Activated B cell treated with CpG ODN at 0.5 μM for 24 hours (primary cell): ENCODE measurements at regions not wholly inside any gene's neighbourhood (a gene's known extent, or its start where the extent isn't known, plus 50 kb on each side); places are given as distances from the start of the nearest gene placed in this dataset.

Experiments used
- ATAC-seq: fragments of 200-7000 bp; cut with Tn5 transposase; one replicate; pipeline ENCODE4 v1.10.0; 2021; ENCODE audit warnings: low read depth, mild to moderate bottlenecking, moderate library complexity
- CTCF ChIA-PET: fragments of 350-600 bp; sonication (Branson Sonifier 250); formaldehyde crosslinking; loops from one replicate; lab custom pipeline; 2021; ENCODE audit warnings: antibody characterized with exemption; lab: Charles Lee
- POLR2A ChIA-PET: fragments of 350-600 bp; sonication (Branson Sonifier 250); formaldehyde crosslinking; loops from one replicate; lab custom pipeline; 2021; ENCODE audit warnings: antibody characterized with exemption; lab: Charles Lee
- DNase-seq: peaks from one replicate; pipeline ENCODE4 v3.0.0; 2022
- H3K27ac Mint-ChIP-seq: one replicate; pipeline ENCODE4 v1.8.0; 2020; ENCODE audit warnings: mixed read lengths
- H3K27me3 Mint-ChIP-seq: one replicate; pipeline ENCODE4 v1.8.0; 2021; ENCODE audit warnings: mixed read lengths
- H3K36me3 Mint-ChIP-seq: one replicate; pipeline ENCODE4 v1.8.0; 2021; ENCODE audit warnings: low read depth, mixed read lengths
- H3K4me1 Mint-ChIP-seq: one replicate; pipeline ENCODE4 v1.8.0; 2021; ENCODE audit warnings: mixed read lengths
- H3K4me3 Mint-ChIP-seq: one replicate; pipeline ENCODE4 v1.8.0; 2020; ENCODE audit warnings: mild to moderate bottlenecking, mixed read lengths
- H3K9me3 Mint-ChIP-seq: one replicate; pipeline ENCODE4 v1.8.0; 2020; ENCODE audit warnings: mixed read lengths
- CTCF ChIP-seq: fragments of 200-600 bp; IDR thresholded peaks from one replicate; pipeline ENCODE4 v1.8.0; 2022; ENCODE audit warnings: antibody characterized with exemption, mild to moderate bottlenecking
- intact Hi-C: fragments of 100-400 bp; cut with micrococcal nuclease; formaldehyde crosslinking; loops from one replicate; pipeline ENCODE4 v1.15.1; 2024

- POLR2A ChIA-PET, result no interaction called here
- Mint-ChIP-seq H3K9me3 (peaks cover 6% of the 10 kb centered on the region), H3K36me3 (no peaks in the 10 kb centered on the region), H3K4me3 (no peak overlapping the region), H3K27ac (no peak overlapping the region), H3K27me3 (peaks cover 13% of the 10 kb centered on the region), H3K4me1 (no peaks in the 10 kb centered on the region)
- no peak for TF ChIP-seq CTCF
- CTCF ChIA-PET, result no interaction called here
- DNase-seq, result no peak
- no peak for ATAC-seq
- intact Hi-C loops, result no loop called here
Observed at GRCh38 chr10:29205787-29206186, 83.1 kb upstream of the LYZL1 start.

DNA sequence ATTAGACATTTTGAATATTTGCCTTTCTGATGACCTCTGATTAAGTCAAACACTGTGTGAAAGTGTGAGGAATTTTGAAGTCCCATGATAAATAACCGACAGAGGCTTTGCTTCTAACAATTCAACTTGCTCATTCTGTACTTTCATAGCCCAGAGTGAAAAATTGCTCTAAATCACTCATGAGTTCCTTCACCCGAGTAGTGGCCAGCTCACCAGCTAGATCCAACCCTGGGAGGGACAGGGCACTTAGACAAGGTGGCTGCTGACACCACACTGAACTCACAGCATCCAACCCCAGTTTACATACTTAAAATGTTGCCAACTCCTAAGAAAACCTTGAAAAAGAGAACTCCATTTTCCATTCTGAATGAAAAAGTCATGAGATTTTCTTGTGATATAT is 80.0 kb upstream of the LYZL1 start:
- H3K9me3 Mint-ChIP-seq, result peaks cover 8% of the 10 kb centered on the region
- H3K4me1 Mint-ChIP-seq, result no peaks in the 10 kb centered on the region
- POLR2A ChIA-PET, result no interaction called here
- no peak overlapping the region for H3K4me3 Mint-ChIP-seq
- ATAC-seq (no peak), DNase-seq (no peak)
- peaks cover 9% of the 10 kb centered on the region for H3K27me3 Mint-ChIP-seq
- CTCF ChIA-PET, result no interaction called here
- no peak overlapping the region for H3K27ac Mint-ChIP-seq
- no peak for TF ChIP-seq CTCF
- H3K36me3 Mint-ChIP-seq, result no peaks in the 10 kb centered on the region
- intact Hi-C loops, result no loop called here

DNA sequence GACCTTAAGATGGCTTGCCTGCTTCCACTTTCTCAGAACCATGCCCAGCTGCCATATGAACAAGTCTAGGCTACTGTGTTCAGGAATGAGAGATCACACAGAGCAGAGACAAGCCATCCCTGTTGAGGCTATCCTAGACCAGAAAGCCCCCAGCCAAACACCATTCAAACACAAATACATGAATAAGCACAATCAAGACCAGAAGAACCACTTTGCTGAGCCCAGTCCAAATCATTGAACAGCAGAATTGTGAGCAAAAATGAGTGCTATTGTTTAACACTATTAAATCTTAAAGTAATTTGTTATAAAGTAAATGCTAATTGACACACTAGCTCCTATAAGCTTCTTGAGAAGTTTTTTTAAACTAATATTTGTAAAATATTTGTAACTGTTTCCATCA is 79.0 kb upstream of the LYZL1 start:
- Mint-ChIP-seq H3K27me3 (peaks cover 3% of the 10 kb centered on the region), H3K4me1 (no peaks in the 10 kb centered on the region), H3K4me3 (no peak overlapping the region), H3K9me3 (peaks cover 8% of the 10 kb centered on the region), H3K36me3 (no peaks in the 10 kb centered on the region), H3K27ac (no peak overlapping the region)
- DNase-seq (no peak), ATAC-seq (no peak)
- no peak for TF ChIP-seq CTCF
- POLR2A ChIA-PET, result no interaction called here
- intact Hi-C loops, result no loop called here
- CTCF ChIA-PET, result no interaction called here

DNA sequence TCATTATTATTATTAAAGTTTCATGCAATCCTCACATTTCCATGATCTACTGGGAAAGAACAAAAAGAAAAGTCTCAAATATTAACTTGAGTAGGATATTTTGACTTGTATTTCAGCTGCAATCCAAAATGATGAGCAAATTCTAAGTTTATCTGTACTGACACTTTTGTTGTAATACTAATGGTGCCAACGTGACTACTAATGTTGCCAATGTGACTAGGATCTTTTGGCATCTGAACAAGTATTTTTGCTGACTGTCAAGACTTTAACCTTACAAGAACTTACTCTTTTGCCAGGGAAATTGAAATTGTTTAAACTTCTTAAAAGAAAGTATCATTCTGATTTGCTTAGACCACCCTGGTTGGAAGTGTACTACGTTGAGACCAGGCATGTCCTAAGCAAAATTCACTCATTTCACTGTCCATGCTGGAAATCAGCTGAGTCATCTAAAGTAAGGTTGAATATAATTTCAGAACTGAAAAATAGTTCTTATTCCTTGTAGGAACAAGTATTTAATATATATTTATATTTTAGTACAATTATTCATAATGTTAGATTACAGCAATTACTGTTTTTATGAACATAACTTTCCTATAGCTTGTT is 78.5 kb upstream of the LYZL1 start:
- Mint-ChIP-seq H3K27me3 (peaks cover 3% of the 10 kb centered on the region), H3K4me1 (no peaks in the 10 kb centered on the region), H3K4me3 (no peak overlapping the region), H3K36me3 (no peaks in the 10 kb centered on the region), H3K27ac (no peak overlapping the region), H3K9me3 (peaks cover 8% of the 10 kb centered on the region)
- TF ChIP-seq CTCF, result no peak
- ChIA-PET POLR2A (no interaction called here), CTCF (no interaction called here)
- intact Hi-C loops, result no loop called here
- no peak for DNase-seq
- ATAC-seq, result no peak

DNA sequence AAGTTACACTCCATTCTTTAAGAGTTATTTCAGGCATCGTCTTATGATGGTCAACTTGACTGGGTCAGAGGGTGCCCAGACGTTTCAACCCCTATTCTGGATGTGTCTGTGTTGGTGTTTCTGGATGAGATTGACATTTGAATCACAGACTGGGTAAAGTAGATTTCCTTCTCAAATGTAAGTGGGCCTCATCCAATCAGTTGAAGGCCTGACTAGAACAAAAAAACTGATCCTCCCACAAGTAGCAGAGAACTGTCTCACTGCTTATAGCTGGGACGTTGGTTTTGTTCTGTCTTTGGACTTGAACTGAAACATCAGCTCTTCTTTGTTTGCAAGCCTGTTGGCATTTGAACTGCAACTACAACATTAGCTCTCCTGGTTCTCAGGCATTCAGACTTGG is 76.3 kb upstream of the LYZL1 start:
- Mint-ChIP-seq H3K9me3 (peaks cover 8% of the 10 kb centered on the region), H3K36me3 (no peaks in the 10 kb centered on the region), H3K27ac (no peak overlapping the region), H3K4me3 (no peak overlapping the region), H3K4me1 (no peaks in the 10 kb centered on the region), H3K27me3 (no peaks in the 10 kb centered on the region)
- no peak for ATAC-seq
- TF ChIP-seq CTCF, result no peak
- DNase-seq, result no peak
- intact Hi-C loops, result no loop called here
- POLR2A ChIA-PET, result no interaction called here
- CTCF ChIA-PET, result no interaction called here
